GM12878 (cell line): ENCODE measurements at regions not wholly inside any gene's neighbourhood (a gene's known extent, or its start where the extent isn't known, plus 50 kb on each side); places are given as distances from the start of the nearest gene placed in this dataset.

Source experiments
- ATAC-seq: fragments of 200-7000 bp; cut with Tn5 transposase; 3 replicates; pipeline ENCODE4 v1.9.1; 2020; ENCODE audit warnings: mild to moderate bottlenecking, moderate library complexity
- BruUV-seq: library from RNA; stranded (reverse); fragments of 400-500 nt; replicated peaks from 2 replicates; lab custom pipeline; 2021; lab: Mats Ljungman, UMichigan
- CTCF ChIA-PET: fragments of 300-600 bp; sonication (Branson Sonifier 250); formaldehyde crosslinking; extraction: SDS; loops from one replicate; lab custom pipeline; 2021; ENCODE audit warnings: inconsistent platforms; lab: Yijun Ruan, JAX
- POLR2A ChIA-PET: fragments of 350-600 bp; formaldehyde crosslinking; extraction: SDS; loops from one replicate; lab custom pipeline; 2021; ENCODE audit warnings: inconsistent platforms; lab: Charles Lee
- RAD21 ChIA-PET: fragments of 300-600 bp; sonication (Branson Sonifier 250); formaldehyde crosslinking; loops from one replicate; lab custom pipeline; 2023; ENCODE audit warnings: antibody characterized with exemption; ENCODE audit not compliant: unreplicated experiment; lab: Charles Lee
- SMC1A ChIA-PET: fragments of 300-600 bp; sonication (Branson Sonifier 250); formaldehyde crosslinking; loops from one replicate; lab custom pipeline; 2023; ENCODE audit not compliant: unreplicated experiment, uncharacterized antibody; lab: Charles Lee
- DNase-seq: peaks from one replicate; pipeline ENCODE4 v3.0.0-alpha.2; 2011; ENCODE audit warnings: low read depth, low spot score
- FAIRE-seq: peaks from 3 replicates; lab custom pipeline; 2011; peaks lifted over from hg19 to GRCh38; lab: Jason Lieb, UNC
- H2AFZ ChIP-seq: 2 replicates; pipeline ENCODE4 v1.6.0; 2011; ENCODE audit warnings: low read depth, low read length, control low read depth; ENCODE audit not compliant: control insufficient read depth
- H3K27ac ChIP-seq: 2 replicates; pipeline ENCODE4 v1.5.1; 2011; ENCODE audit warnings: control low read depth; ENCODE audit not compliant: control insufficient read depth, insufficient read depth
- H3K27me3 ChIP-seq, 2 experiments: replicated peaks in 1 of 2; 2 replicates each; pipeline versions ENCODE4 v1.6.0 to v1.6.1; 2011; ENCODE audit warnings: low read length in 1 of 2; ENCODE audit not compliant: control insufficient read depth in 2 of 2, insufficient read depth in 2 of 2
- H3K36me3 ChIP-seq, 2 experiments: 2 replicates each; pipeline ENCODE4 v1.5.1; 2011; ENCODE audit warnings: low read length in 1 of 2; ENCODE audit not compliant: control insufficient read depth in 2 of 2, insufficient read depth in 2 of 2
- H3K4me1 ChIP-seq: 2 replicates; pipeline ENCODE4 v1.6.1; 2011; ENCODE audit warnings: mild to moderate bottlenecking, low read length, moderate library complexity, mixed read lengths; ENCODE audit not compliant: control insufficient read depth, insufficient read depth
- H3K4me2 ChIP-seq: 2 replicates; pipeline ENCODE4 v1.6.0; 2011; ENCODE audit warnings: control low read depth; ENCODE audit not compliant: control insufficient read depth, insufficient read depth
- H3K4me3 ChIP-seq: fragments of 200-600 bp; sonication (generic); 2 replicates; pipeline ENCODE4 v1.5.1; 2016
- H3K79me2 ChIP-seq: 2 replicates; pipeline ENCODE4 v1.6.0; 2011; ENCODE audit warnings: low read length; ENCODE audit not compliant: control insufficient read depth, insufficient read depth
- H3K9ac ChIP-seq: 2 replicates; pipeline ENCODE4 v1.8.0; 2011; ENCODE audit warnings: low read length, control low read depth, mixed read lengths; ENCODE audit not compliant: control insufficient read depth, insufficient read depth
- H3K9me3 ChIP-seq: replicated peaks from 3 replicates; pipeline ENCODE4 v1.5.1; 2011; ENCODE audit warnings: mild to moderate bottlenecking, low read length; ENCODE audit not compliant: control insufficient read depth, insufficient read depth
- H4K20me1 ChIP-seq: 2 replicates; pipeline ENCODE4 v1.6.0; 2011; ENCODE audit not compliant: control insufficient read depth, insufficient read depth
- CBX3 ChIP-seq: fragments of 200-600 bp; sonication (generic); IDR thresholded peaks from 2 replicates; pipeline ENCODE4 v1.6.1; 2016; ENCODE audit warnings: low read depth, borderline replicate concordance
- CHD4 ChIP-seq: fragments of 200-600 bp; sonication (generic); IDR thresholded peaks from 2 replicates; pipeline ENCODE4 v1.6.1; 2016; ENCODE audit warnings: mild to moderate bottlenecking
- EGR1 ChIP-seq, 2 experiments: IDR thresholded peaks; 1 replicate in 1 of 2; 2 replicates in 1 of 2; pipeline ENCODE4 v1.6.1; 2011 to 2012; ENCODE audit warnings: low read depth in 2 of 2, low read length in 2 of 2, borderline replicate concordance in 1 of 2, mild to moderate bottlenecking in 1 of 2, moderate library complexity in 1 of 2
- ESRRA ChIP-seq: IDR thresholded peaks from 2 replicates; pipeline ENCODE4 v1.6.1; 2012; ENCODE audit warnings: mild to moderate bottlenecking, low read length, improper control_type of control experiment
- ETV6 ChIP-seq, 2 experiments: fragments of 450-650 bp in 1 of 2; IDR thresholded peaks in 1 of 2; conservative IDR thresholded peaks in 1 of 2; 2 replicates each; pipeline ENCODE4 v1.6.1; 2014; ENCODE audit warnings: antibody characterized with exemption in 1 of 2, borderline replicate concordance in 1 of 2, low read depth in 1 of 2, mild to moderate bottlenecking in 1 of 2, moderate library complexity in 1 of 2
- FOXM1 ChIP-seq: IDR thresholded peaks from 2 replicates; pipeline ENCODE4 v1.6.1; 2012; ENCODE audit warnings: low read depth, mild to moderate bottlenecking, inconsistent platforms, low read length, moderate library complexity
- KAT2A ChIP-seq: conservative IDR thresholded peaks from 2 replicates; pipeline ENCODE4 v1.6.1; 2011; ENCODE audit warnings: low read depth, low read length; ENCODE audit not compliant: control insufficient read depth
- NBN ChIP-seq: fragments of 450-650 bp; IDR thresholded peaks from 2 replicates; pipeline ENCODE4 v1.6.1; 2016
- POLR2AphosphoS2 ChIP-seq: IDR thresholded peaks from 2 replicates; pipeline ENCODE4 v1.6.1; 2011; ENCODE audit warnings: low read depth, mild to moderate bottlenecking, low read length, improper control_type of control experiment, moderate library complexity
- TCF12 ChIP-seq: IDR thresholded peaks from 2 replicates; pipeline ENCODE4 v1.6.1; 2011; ENCODE audit warnings: low read depth, mild to moderate bottlenecking, low read length
- ZSCAN29 ChIP-seq: fragments of 450-650 bp; IDR thresholded peaks from 2 replicates; pipeline ENCODE4 v1.6.1; 2017; ENCODE audit warnings: mild to moderate bottlenecking, moderate library complexity
- WGBS: methylation state at CpG from one replicate; pipeline ENCODE4 v1.1.6; 2016; ENCODE audit warnings: low lambda C conversion rate; ENCODE audit not compliant: insufficient replicate concordance, insufficient coverage; ENCODE audit errors: missing lambda C conversion rate; 5-methylcytosine and 5-hydroxymethylcytosine counted together
- in situ Hi-C: fragments of 300-500 bp; cut with MboI; formaldehyde crosslinking; loops from 9 replicates; pipeline ENCODE4 v1.14.3; 2018; ENCODE audit warnings: mixed read lengths
- intact Hi-C: fragments of 100-400 bp; cut with micrococcal nuclease; formaldehyde crosslinking; loops from one replicate; pipeline ENCODE4 v1.14.2; 2022; ENCODE audit not compliant: unreplicated experiment
- TF ChIP-seq, protein P1 (sequence below): fragments of 450-650 bp; IDR thresholded peaks from 2 replicates; pipeline ENCODE4 v1.6.1; 2017; ENCODE audit warnings: mild to moderate bottlenecking, low read depth, inconsistent platforms; ENCODE audit not compliant: poor library complexity, severe bottlenecking
- TF ChIP-seq, protein P2 (sequence below): IDR thresholded peaks from 2 replicates; pipeline ENCODE4 v1.6.1; 2011; ENCODE audit warnings: borderline replicate concordance, low read depth, mild to moderate bottlenecking, moderate library complexity, mixed read lengths, low read length; ENCODE audit not compliant: insufficient read depth; ENCODE audit errors: extremely low read length

DNA sequence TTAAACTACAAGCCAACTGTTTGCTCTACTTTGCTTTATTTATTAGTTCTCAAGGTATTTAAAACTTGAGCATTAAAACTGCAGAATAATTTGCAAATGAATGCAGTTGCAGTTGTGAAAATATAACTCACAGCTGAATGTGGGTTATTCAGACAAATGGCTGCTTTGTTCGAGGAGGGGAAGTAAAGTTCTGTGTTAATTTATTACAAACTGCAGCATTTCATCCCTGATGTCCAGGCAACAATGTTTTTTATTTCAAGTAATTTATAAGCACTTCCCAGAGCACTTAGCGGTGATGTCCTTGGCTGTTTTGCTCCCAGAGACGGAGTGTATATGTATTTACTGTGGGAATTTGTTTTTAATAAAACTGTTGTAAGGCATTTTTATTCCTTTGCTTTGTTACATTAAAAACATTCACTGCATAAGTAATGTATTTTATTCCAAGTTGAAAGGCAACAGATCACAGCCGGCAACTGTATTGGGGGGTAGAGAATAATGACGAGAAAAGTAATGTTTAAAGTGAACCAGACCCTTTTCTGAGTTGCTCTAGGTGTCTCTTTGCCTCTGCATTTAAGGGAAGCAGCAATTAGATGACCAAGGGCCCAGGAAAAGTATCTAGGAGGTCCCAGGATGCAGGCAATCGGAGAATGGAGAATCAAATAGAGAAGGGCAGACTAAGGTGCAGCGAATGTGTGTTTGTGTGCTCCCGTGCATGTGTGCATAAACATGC, 291.2 kb upstream of the SALL1 start:
- Histone ChIP-seq H3K4me2 (no peak overlapping the region), H4K20me1 (no peaks in the 10 kb centered on the region), H3K36me3 (no peaks in the 10 kb centered on the region), H3K9me3 (no peaks in the 10 kb centered on the region), H3K27me3 (no peaks in the 10 kb centered on the region; a peak in 1 of 4 replicates), H2AFZ (no peak overlapping the region), H3K4me3 (no peak overlapping the region), H3K4me1 (no peaks in the 10 kb centered on the region), H3K9ac (no peak overlapping the region), H3K27ac (no peak overlapping the region), H3K79me2 (no peaks in the 10 kb centered on the region)
- no peak for DNase-seq
- POLR2A ChIA-PET, result no interaction called here
- WGBS, result 39% methylated on average over 8 of the region's 8 CpGs
- TF ChIP-seq FOXM1 (no peak), CBX3 (no peak), POLR2AphosphoS2 (no peak), ESRRA (no peak)
- SMC1A ChIA-PET, result no interaction called here
- in situ Hi-C loops, result no loop called here
- no peak for ATAC-seq
- RAD21 ChIA-PET, result no interaction called here
- CTCF ChIA-PET, result no interaction called here
- intact Hi-C loops, result no loop called here
- no TSS peak for BruUV-seq
- FAIRE-seq, result no peak

GRCh38 chr16:51440131-51440889, 289.2 kb upstream of the SALL1 start:
- intact Hi-C loops (no loop called here), in situ Hi-C loops (no loop called here)
- FAIRE-seq (no peak), ATAC-seq (no peak), DNase-seq (no peak)
- H3K4me3 ChIP-seq, result no peak overlapping the region
- H3K27ac ChIP-seq, result no peak overlapping the region
- no peak overlapping the region for H3K9ac ChIP-seq
- H3K4me1 ChIP-seq, result no peaks in the 10 kb centered on the region
- no peaks in the 10 kb centered on the region for H3K36me3 ChIP-seq
- H3K4me2 ChIP-seq, result no peak overlapping the region
- no peak overlapping the region for H2AFZ ChIP-seq
- H4K20me1 ChIP-seq, result no peaks in the 10 kb centered on the region
- no peaks in the 10 kb centered on the region for H3K79me2 ChIP-seq
- POLR2A ChIA-PET, result no interaction called here
- SMC1A ChIA-PET, result interaction anchor here (1.9 kb wide), 1 partner anchor 32 kb away, joined by 4 read pairs; no protein-coding TSS in a partner anchor
- CTCF ChIA-PET, result interaction anchor here (1.0 to 3.0 kb wide), 2 partner anchors 10 to 12 kb away, joined by 3 to 13 read pairs; no protein-coding TSS in a partner anchor
- WGBS, result 7% methylated on average over 14 of the region's 14 CpGs
- no TSS peak for BruUV-seq
- RAD21 ChIA-PET, result no interaction called here
- H3K9me3 ChIP-seq, result no peaks in the 10 kb centered on the region
- no peaks in the 10 kb centered on the region; a peak in 1 of 4 replicates for H3K27me3 ChIP-seq
- TF ChIP-seq TCF12 (no peak), ZSCAN29 (no peak), CHD4 (no peak), NBN (no peak), ETV6 (conservative IDR thresholded peaks at IDR 0.05 in 1 of 2, IDR thresholded peaks at IDR 0.05 in 1 of 2; ENCODE audit: borderline replicate concordance in 1 of 2, low read depth in 1 of 2) (no peak), KAT2A (no peak), EGR1 (IDR thresholded peaks at IDR 0.05; ENCODE audit: borderline replicate concordance in 1 of 2, low read depth in 2 of 2, low read length in 2 of 2) (no peak)
- TF ChIP-seq, protein P1, sequence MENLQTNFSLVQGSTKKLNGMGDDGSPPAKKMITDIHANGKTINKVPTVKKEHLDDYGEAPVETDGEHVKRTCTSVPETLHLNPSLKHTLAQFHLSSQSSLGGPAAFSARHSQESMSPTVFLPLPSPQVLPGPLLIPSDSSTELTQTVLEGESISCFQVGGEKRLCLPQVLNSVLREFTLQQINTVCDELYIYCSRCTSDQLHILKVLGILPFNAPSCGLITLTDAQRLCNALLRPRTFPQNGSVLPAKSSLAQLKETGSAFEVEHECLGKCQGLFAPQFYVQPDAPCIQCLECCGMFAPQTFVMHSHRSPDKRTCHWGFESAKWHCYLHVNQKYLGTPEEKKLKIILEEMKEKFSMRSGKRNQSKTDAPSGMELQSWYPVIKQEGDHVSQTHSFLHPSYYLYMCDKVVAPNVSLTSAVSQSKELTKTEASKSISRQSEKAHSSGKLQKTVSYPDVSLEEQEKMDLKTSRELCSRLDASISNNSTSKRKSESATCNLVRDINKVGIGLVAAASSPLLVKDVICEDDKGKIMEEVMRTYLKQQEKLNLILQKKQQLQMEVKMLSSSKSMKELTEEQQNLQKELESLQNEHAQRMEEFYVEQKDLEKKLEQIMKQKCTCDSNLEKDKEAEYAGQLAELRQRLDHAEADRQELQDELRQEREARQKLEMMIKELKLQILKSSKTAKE, result no peak
- TF ChIP-seq, protein P2, sequence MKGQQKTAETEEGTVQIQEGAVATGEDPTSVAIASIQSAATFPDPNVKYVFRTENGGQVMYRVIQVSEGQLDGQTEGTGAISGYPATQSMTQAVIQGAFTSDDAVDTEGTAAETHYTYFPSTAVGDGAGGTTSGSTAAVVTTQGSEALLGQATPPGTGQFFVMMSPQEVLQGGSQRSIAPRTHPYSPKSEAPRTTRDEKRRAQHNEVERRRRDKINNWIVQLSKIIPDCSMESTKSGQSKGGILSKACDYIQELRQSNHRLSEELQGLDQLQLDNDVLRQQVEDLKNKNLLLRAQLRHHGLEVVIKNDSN, result no peak
